Activated naive CD4-positive, alpha-beta T cell treated with anti-CD3 and anti-CD28 coated beads, Interleukin-2, amount 50 U/mL, for 16 hours (primary cell): ENCODE measurements at regions not wholly inside any gene's neighbourhood (a gene's known extent, or its start where the extent isn't known, plus 50 kb on each side); places are given as distances from the start of the nearest gene placed in this dataset.

Experiments used
- DNase-seq: peaks from one replicate; pipeline ENCODE4 v3.0.0-alpha.2; 2020

- no peak for DNase-seq
Measured at GRCh38 chr15:31151301-31152233, 50.0 kb upstream of the TRPM1 start.

GRCh38 chr15:31153531-31153930 is 52.0 kb upstream of the TRPM1 start:
- no peak for DNase-seq

GRCh38 chr15:31155151-31155550 is 53.6 kb upstream of the TRPM1 start:
- DNase-seq = no peak

DNA sequence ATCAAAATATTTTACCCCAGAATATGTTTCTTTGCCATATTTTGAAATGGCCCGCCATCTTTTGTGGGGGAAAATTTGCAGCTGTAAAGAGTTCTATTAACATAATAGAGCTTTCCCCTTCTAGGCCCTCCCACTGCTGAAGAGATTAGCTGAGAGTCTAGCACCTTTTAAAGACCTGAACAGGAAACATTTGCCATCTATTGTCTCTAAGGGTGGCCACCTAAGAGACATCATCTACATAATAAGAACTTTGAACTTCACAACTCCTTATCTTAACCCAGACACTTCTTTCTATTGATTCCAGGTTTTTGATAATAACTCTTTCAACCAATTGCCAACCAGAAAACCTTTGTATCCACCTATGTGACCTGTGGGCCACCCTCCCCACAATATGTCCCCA is 54.7 kb upstream of the TRPM1 start:
- DNase-seq = no peak

GRCh38 chr15:31156808-31157207 is 55.3 kb upstream of the TRPM1 start:
- DNase-seq = no peak

DNA sequence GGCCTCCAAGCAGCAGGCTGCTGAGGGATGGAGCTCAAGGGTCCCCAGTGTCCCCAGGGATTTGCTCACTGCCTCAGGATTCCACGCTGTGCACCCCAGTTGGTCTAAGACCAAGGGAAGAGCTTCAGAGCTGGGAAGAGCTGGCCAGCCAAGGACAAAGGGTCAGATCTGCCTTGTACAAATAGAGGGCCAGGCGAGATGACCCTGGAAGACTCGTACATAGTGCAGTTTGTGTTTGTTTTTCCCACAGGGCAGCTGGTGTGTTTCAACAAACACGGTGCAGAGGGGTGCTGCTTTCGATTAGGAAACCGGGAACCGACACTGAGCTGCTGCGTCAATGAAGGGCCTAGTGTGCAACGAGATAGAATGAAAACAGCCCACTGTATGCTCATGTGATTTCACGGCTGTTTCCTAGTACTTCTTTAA is 56.1 kb upstream of the TRPM1 start:
- no peak for DNase-seq

GRCh38 chr15:31158858-31159569 is 57.5 kb upstream of the TRPM1 start:
- DNase-seq = no peak

DNA sequence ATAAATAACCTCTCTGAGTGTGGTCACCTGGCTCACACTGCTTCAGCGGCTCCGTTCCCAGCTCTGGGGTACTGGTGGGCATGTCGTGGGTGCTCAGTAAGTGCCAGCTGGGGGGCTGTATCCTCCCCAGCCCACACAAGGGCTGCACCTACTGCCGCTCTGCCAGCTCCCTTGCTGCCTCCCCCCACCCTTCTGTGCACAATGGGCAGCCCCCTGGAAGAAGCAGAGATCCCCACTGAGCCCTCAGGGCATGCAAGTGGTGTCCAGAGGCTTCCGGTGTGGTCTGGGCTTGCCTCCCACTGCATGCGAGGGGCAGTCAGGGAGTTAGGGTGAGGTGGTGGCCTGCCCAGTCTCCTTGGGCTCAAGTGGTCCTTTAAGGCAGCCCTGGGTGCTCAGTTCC is 58.3 kb upstream of the TRPM1 start:
- DNase-seq = no peak

DNA sequence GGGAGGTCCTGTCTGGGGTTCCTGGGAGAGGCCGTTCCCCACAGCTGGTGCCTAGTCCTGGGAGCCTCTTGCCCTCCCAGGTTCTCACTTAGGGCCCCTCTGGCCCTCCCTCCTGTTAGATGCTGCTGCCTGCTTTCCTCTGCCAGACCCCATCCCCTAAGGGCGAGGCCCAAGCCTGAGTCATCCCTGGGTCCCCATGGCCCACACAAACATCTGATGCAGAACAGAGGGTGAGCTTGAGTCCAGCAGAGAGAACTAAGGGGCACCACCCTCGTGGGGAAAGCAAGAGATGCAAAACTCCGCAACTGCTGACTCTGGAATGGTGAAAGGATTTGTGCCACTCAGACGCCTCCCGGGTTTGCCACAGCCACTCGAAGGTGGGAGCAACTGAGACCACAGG is 58.8 kb upstream of the TRPM1 start:
- no peak for DNase-seq

DNA sequence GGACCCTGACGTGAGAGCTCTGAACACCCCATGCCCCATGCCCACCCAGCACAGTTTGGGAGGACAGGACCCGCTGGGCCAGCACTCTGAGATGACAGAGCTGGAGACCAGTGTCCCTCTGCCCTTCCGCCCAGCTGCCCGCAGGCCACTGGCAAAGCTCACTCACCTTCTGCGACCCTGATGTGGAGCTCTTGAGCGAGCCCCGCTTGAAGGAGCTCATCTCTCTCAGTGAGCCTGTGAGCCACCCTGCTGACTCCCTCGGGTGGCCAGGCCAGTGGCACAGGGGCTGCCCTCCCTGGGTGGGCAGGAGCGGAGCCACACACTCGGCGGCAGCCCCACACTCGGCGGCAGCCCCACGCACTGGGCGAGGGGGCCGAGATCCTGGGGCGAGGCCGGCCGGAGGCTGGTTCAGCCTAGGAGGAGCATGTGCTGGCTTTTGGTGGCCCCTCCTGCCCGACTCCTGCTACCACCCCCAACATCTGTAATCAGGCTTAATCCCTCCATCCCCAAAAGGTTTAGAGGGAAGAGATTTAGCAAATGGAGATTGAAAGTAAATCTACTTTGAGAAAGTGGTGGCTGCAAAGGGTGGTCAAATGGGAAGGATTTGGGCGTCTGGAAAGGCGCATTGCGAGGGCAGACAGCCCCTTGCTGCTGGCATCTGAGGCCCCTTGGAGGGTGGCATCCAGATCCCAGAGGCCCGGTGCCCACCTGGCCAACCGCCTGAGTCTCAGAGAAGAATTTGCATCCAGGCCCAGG is 59.4 kb upstream of the TRPM1 start:
- no peak for DNase-seq

DNA sequence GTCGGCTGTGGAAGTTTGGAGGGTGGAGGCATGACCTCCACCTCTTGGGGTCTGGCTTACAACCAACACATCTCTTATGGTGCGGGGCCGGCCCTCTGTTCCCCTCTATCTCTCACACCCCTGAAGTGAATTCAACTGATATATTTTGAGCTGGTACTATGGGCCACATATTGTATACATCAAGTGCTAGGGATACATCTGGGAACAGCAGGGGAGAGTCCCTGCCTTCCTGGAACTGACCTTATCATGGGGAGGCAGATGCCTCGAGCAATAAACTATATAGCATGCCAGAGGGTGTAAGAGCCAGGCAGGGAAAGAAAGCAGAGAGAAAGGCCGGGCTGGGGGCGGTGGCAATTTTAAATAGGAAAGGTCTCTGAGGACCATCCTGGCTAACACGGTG is 60.4 kb upstream of the TRPM1 start:
- no peak for DNase-seq

DNA sequence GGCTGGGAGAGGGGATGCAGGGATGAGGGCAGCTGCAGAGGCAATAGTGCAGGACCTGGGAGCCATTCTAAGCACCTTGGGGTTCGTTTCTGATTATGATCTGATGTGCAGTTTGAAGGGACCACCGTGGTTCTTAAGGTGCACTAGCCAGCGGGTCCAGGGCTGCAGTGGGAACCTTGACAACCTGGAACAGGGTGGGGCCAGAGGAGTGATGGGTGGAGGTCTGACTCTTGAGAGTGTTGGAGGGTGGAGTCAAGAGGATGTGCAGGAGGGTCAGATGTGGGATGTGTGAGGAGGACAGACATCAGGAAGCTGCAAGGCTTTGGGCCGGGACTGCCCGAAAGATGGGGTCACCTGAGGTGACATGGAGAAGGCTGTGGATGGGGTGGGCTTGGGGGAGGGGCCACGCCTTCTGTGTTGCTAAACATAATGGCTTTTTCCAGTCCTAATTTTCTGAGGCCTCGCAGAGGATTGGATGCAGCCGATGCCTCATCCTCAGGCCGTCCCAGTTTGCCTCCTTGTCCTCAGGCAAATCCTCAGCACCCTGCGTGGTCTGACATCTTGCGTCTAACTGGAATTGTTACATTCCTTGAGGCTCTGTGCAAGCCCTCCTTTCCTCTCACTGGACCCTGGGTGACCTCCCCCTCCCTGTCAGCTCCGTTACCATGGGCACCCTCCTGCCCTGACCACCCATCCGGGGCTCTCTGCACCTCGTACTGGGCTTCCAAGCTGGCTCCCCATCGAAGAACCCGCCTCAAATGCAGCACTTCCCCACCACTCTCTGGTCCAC is 61.4 kb upstream of the TRPM1 start:
- DNase-seq = no peak

DNA sequence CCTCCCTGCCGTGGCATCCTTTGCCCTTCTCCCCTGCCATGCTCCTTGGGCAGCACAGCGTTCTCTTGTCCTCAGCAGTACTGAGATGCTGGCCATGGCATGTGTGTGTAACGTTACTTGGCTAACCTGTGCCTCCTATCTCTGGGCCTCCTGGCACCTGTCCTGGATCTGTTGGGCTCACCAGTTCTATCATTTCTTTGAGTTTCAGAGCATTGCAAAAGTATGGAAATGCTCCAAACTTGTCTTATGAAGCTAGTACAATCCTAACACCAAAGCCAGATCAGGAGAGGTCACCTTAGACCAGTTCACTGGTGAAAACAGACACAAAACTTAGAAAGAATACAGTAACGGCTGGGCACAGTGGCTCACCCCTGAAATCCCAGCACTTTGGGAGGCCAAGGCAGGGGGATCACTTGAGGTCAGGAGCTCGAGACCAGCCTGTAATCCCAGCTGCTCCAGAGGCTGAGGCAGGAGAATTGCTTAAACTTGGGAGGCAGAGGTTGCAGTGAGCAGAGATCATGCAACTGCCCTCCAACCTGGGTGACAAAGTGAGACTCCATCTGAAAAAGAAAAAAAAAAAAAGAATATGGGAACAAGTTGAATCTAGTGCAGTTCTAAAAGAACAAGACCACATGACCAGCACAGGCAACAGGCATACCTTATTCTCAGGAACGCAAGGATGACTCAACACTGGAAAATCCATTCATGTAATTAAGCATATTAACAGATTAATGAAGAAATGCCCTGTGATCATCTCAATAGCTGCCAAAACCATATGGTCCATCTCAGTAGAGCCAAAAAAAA is 62.4 kb upstream of the TRPM1 start:
- no peak for DNase-seq

GRCh38 chr15:31164573-31164912 is 63.0 kb upstream of the TRPM1 start:
- DNase-seq = no peak

GRCh38 chr15:31169558-31169957 is 68.0 kb upstream of the TRPM1 start:
- DNase-seq = no peak

DNA sequence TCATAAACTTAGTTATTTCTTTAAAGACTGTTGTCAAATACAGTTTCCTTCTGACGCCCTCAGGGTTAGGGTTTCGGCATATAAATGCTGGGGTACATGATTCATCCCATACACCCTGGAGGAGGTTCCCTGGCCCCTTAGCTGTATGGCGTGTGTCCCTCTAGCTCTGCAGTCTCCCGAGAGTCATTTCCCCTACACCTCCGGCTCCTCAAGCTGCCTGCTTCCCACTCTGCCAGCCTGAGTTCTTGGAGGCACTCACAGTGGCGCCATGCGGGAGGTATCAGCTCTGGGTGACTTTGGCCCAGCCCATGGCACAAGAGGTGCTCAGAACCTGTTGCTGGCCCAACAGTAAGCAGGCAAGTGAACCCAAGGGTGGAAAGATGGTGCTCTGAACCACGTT is 70.2 kb upstream of the TRPM1 start:
- DNase-seq = no peak

GRCh38 chr15:31172606-31173005 is 71.1 kb upstream of the TRPM1 start:
- no peak for DNase-seq

DNA sequence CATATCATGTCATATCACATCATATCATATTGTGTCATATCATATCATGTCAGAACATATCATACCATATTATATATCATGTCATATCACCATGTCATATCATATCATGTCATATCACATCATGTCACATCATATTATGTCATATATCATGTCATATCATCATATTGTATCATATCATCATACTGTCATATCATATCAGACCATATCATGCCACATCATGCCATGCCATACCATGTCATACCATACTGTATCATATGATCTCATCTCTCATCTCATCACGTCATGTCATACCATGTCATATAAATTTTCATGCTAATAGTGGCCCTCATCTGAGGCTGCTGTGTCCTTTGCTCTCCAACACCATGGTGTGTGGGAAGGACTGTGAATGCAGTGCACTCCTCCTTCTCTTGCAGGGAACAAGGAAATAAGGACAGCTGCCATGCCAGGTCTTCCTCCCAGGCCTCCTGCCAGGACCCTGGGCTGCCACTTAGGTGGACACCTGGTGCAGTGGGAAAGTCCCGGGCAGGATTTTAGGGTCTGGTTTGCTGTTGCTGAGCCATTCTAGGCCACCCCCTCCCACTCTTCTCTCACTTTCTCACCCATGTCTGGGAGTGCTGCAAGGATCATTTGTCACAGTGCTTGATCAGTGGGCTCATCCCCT is 72.4 kb upstream of the TRPM1 start:
- DNase-seq = no peak

- DNase-seq = no peak
Measured at GRCh38 chr15:31175484-31175883, 74.0 kb upstream of the TRPM1 start.

DNA sequence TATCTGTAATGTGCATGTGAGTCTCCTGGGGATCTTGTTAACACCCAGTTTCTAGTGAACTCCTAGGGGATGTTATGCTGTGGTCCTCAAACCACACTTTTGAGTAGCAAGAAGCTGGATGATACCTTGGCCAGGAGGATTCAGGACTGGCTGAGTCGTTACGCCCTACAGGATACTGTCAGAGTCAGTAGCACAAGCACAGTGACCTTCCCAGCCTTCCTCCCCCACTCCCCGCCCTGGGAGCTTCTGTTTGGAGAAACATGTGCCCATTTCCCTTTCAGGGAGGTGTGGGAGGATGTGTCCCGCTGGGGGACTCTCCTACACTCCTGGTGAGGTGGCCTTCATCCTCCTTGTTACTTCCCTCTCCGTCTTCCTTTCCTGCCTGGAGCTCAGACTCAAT is 76.4 kb upstream of the TRPM1 start:
- no peak for DNase-seq

DNA sequence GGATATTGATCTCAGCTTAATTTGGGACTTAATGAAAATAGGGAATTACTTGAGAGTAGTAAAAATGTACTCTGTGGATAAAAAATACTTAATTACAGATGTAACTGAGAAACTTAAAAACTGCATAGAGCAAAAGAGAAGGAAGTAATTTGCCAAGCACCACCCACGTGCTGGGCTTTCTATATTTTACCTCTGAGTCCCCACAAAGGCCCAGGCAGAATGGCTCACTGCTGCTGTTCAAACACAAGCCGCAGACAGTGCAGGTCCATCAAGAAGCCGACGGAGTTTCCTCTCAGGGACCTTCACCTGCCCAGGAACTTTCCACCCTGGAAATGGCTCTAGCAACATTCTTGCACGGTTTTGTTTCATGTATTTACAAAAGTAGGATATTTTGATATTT is 77.2 kb upstream of the TRPM1 start:
- no peak for DNase-seq
